ENCODE measurements at regions not wholly inside any gene's neighbourhood (a gene's known extent, or its start where the extent isn't known, plus 50 kb on each side); places are given as distances from the start of the nearest gene placed in this dataset.

- Histone ChIP-seq H3K79me2 (no peaks in the 10 kb centered on the region), H3K36me3 (ENCODE audit: control insufficient read depth, insufficient read depth, low read length) (no peaks in the 10 kb centered on the region), H3K9ac (no peak overlapping the region), H3K27me3 (ENCODE audit: control insufficient read depth, insufficient read depth, low read length) (no peaks in the 10 kb centered on the region), H3K27ac (no peak overlapping the region), H3K9me3 (ENCODE audit: control insufficient read depth, low read length) (no peaks in the 10 kb centered on the region), H3K4me2 (ENCODE audit: low read length) (no peak overlapping the region), H3K4me3 (ENCODE audit: low read depth, low read length) (no peak overlapping the region), H2AFZ (no peak overlapping the region), H3K4me1 (no peaks in the 10 kb centered on the region)
- TF ChIP-seq CTCF (IDR thresholded peaks at IDR 0.05): no peak
Measured at GRCh38 chr2:57296795-57297517, 749.6 kb upstream of the VRK2 start.

- H3K27ac ChIP-seq: no peak overlapping the region
- no peaks in the 10 kb centered on the region for H3K79me2 ChIP-seq
- H3K27me3 ChIP-seq (ENCODE audit: control insufficient read depth, insufficient read depth, low read length): no peaks in the 10 kb centered on the region
- TF ChIP-seq CTCF (IDR thresholded peaks at IDR 0.05): no peak
- no peak overlapping the region for H3K4me3 ChIP-seq (ENCODE audit: low read depth, low read length)
- no peak overlapping the region for H2AFZ ChIP-seq
- H3K9me3 ChIP-seq (ENCODE audit: control insufficient read depth, low read length): no peaks in the 10 kb centered on the region
- no peak overlapping the region for H3K9ac ChIP-seq
- H3K4me1 ChIP-seq: no peaks in the 10 kb centered on the region
- no peak overlapping the region for H3K4me2 ChIP-seq (ENCODE audit: low read length)
- H3K36me3 ChIP-seq (ENCODE audit: control insufficient read depth, insufficient read depth, low read length): no peaks in the 10 kb centered on the region
Measured at GRCh38 chr2:57313678-57314077, 732.9 kb upstream of the VRK2 start.

- no peak for TF ChIP-seq CTCF (IDR thresholded peaks at IDR 0.05)
- H3K4me2 ChIP-seq (ENCODE audit: low read length): no peak overlapping the region
Measured at GRCh38 chr2:57314682-57315081, 731.9 kb upstream of the VRK2 start.

GRCh38 chr2:57330447-57330846, 716.2 kb upstream of the VRK2 start:
- no peak overlapping the region for H3K27ac ChIP-seq
- no peaks in the 10 kb centered on the region for H3K36me3 ChIP-seq (ENCODE audit: control insufficient read depth, insufficient read depth, low read length)
- no peaks in the 10 kb centered on the region for H3K4me1 ChIP-seq
- no peaks in the 10 kb centered on the region for H3K27me3 ChIP-seq (ENCODE audit: control insufficient read depth, insufficient read depth, low read length)
- no peak overlapping the region for H3K4me2 ChIP-seq (ENCODE audit: low read length)
- H3K9ac ChIP-seq: no peak overlapping the region
- no peak overlapping the region for H3K4me3 ChIP-seq (ENCODE audit: low read depth, low read length)
- H2AFZ ChIP-seq: no peak overlapping the region
- TF ChIP-seq CTCF (IDR thresholded peaks at IDR 0.05): no peak
- H3K79me2 ChIP-seq: no peaks in the 10 kb centered on the region
- H3K9me3 ChIP-seq (ENCODE audit: control insufficient read depth, low read length): no peaks in the 10 kb centered on the region

More at GRCh38 chr2:57314682-57315081, 731.9 kb upstream of the VRK2 start:
- Histone ChIP-seq H3K4me3 (ENCODE audit: low read depth, low read length) (no peak overlapping the region), H3K4me1 (no peaks in the 10 kb centered on the region), H3K36me3 (ENCODE audit: control insufficient read depth, insufficient read depth, low read length) (no peaks in the 10 kb centered on the region), H3K79me2 (no peaks in the 10 kb centered on the region), H3K9ac (no peak overlapping the region), H3K27me3 (ENCODE audit: control insufficient read depth, insufficient read depth, low read length) (no peaks in the 10 kb centered on the region), H3K9me3 (ENCODE audit: control insufficient read depth, low read length) (no peaks in the 10 kb centered on the region), H2AFZ (no peak overlapping the region), H3K27ac (no peak overlapping the region)

GRCh38 chr2:57333221-57333620, 713.4 kb upstream of the VRK2 start:
- no peak overlapping the region for H3K27ac ChIP-seq
- H3K36me3 ChIP-seq (ENCODE audit: control insufficient read depth, insufficient read depth, low read length): no peaks in the 10 kb centered on the region
- no peak overlapping the region for H3K4me2 ChIP-seq (ENCODE audit: low read length)
- no peaks in the 10 kb centered on the region for H3K79me2 ChIP-seq
- no peak overlapping the region for H2AFZ ChIP-seq
- no peak for TF ChIP-seq CTCF (IDR thresholded peaks at IDR 0.05)
- no peaks in the 10 kb centered on the region for H3K27me3 ChIP-seq (ENCODE audit: control insufficient read depth, insufficient read depth, low read length)
- no peaks in the 10 kb centered on the region for H3K9me3 ChIP-seq (ENCODE audit: control insufficient read depth, low read length)
- no peak overlapping the region for H3K4me3 ChIP-seq (ENCODE audit: low read depth, low read length)
- H3K4me1 ChIP-seq: no peaks in the 10 kb centered on the region
- no peak overlapping the region for H3K9ac ChIP-seq

Data from parathyroid adenoma (tissue), 2 donors.